ENCODE measurements at regions not wholly inside any gene's neighbourhood (a gene's known extent, or its start where the extent isn't known, plus 50 kb on each side); places are given as distances from the start of the nearest gene placed in this dataset.

DNA sequence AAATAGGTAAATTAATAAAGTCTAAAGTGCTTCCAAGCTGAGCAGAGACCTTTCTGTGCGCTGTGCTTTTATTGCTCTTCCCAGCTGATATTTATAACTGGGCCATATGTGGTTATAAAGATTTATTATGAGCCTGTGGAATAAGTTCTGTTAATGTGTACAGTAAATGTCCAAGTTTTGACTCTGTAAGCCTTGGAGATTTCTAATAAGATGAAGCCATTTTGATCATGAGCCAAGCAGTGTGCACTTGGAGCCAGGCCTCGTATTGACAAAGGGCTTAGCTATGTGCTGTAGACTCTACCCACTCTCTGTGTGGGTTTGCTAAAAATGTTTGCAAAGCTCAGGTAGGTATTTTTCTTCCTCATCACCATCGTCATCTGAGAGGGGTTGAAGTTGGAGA lies 361.1 kb downstream of the FOXA2 start:
- H3K36me3 ChIP-seq = no peaks in the 10 kb centered on the region
- H3K4me1 ChIP-seq = no peaks in the 10 kb centered on the region
- TF ChIP-seq POLR2AphosphoS5 (IDR thresholded peaks at IDR 0.05) (no peak), EP300 (IDR thresholded peaks at IDR 0.05) (no peak), POLR2A (IDR thresholded peaks at IDR 0.05) (no peak)
- TF ChIP-seq, protein P1, sequence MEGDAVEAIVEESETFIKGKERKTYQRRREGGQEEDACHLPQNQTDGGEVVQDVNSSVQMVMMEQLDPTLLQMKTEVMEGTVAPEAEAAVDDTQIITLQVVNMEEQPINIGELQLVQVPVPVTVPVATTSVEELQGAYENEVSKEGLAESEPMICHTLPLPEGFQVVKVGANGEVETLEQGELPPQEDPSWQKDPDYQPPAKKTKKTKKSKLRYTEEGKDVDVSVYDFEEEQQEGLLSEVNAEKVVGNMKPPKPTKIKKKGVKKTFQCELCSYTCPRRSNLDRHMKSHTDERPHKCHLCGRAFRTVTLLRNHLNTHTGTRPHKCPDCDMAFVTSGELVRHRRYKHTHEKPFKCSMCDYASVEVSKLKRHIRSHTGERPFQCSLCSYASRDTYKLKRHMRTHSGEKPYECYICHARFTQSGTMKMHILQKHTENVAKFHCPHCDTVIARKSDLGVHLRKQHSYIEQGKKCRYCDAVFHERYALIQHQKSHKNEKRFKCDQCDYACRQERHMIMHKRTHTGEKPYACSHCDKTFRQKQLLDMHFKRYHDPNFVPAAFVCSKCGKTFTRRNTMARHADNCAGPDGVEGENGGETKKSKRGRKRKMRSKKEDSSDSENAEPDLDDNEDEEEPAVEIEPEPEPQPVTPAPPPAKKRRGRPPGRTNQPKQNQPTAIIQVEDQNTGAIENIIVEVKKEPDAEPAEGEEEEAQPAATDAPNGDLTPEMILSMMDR (IDR thresholded peaks at IDR 0.05) = no peak
- H3K9me3 ChIP-seq = no peaks in the 10 kb centered on the region
- ATAC-seq = no peak
- H3K27ac ChIP-seq = no peak overlapping the region
- WGBS, 2 donors (ENCODE audit: low coverage in 1 of 2) = 28 to 32% methylated on average over 3 of the region's 3 CpGs
- no peaks in the 10 kb centered on the region for H3K27me3 ChIP-seq
- no peak overlapping the region for H3K4me3 ChIP-seq

DNA sequence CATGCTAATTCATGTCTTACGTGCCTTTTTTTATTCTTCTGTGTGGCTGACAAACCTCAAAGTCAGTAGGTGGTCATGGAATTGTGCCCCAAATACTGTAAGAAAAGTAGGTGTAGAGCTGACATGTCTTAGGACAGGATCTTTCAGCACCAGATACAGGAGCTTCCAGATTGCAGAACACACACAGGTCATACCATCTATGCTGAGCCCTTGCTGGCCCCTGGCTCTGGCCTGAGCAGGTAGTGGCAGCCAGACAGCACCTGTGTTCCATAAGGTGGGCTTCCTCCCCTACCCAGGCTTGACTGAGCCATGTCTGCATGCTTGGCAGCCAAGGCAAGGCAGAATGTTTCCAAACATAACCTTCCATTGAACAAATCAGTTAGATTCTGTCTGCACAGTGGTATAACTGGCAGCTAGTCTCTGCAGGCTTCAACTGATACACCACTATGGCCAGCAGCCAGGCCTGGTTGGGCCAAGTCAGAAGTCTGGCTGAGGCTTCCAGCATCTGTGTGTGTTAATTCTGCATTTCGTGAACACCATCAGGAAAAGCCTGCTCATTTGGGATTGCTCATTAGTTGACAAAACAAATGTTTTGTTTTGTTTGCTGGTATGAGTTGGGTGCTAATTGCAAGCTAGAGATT lies 366.5 kb downstream of the FOXA2 start:
- Histone ChIP-seq H3K27ac (no peak overlapping the region), H3K4me3 (no peak overlapping the region), H3K27me3 (peaks cover 30% of the 10 kb centered on the region), H3K36me3 (no peaks in the 10 kb centered on the region), H3K4me1 (no peaks in the 10 kb centered on the region), H3K9me3 (no peaks in the 10 kb centered on the region)
- TF ChIP-seq EP300 (IDR thresholded peaks at IDR 0.05) (no peak), POLR2A (IDR thresholded peaks at IDR 0.05) (no peak), POLR2AphosphoS5 (IDR thresholded peaks at IDR 0.05) (no peak)
- TF ChIP-seq, protein P1 (IDR thresholded peaks at IDR 0.05) = no peak
- ATAC-seq = no peak
- WGBS, 2 donors (ENCODE audit: low coverage in 1 of 2) = 44 to 56% methylated on average over 1 to 2 of the region's 2 CpGs

DNA sequence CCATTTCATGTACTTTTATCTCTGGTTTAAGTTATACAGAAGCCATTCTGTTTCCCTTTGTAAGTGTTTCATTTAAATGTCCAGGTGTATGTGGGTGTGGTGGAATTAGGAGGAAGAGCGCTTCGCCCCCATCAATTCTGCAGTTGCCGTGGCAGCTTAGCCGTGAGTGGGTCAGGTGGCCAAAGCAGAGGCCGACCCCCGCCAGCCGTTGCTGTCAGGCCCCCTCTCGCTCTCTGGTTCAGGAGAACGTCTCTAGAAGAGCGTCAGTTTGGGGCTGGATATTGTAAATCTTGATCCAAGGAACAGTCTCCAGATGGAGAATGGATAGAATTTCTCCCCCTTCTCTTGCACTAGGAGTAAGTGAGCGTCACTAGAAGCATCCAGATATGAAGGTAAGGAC lies 367.4 kb downstream of the FOXA2 start:
- H3K4me3 ChIP-seq = no peak overlapping the region
- H3K36me3 ChIP-seq = no peaks in the 10 kb centered on the region
- H3K27me3 ChIP-seq = peaks cover 30% of the 10 kb centered on the region
- H3K9me3 ChIP-seq = no peaks in the 10 kb centered on the region
- WGBS, 2 donors (ENCODE audit: low coverage in 1 of 2) = 10 to 67% methylated on average over 1 to 4 of the region's 11 CpGs
- no peaks in the 10 kb centered on the region for H3K4me1 ChIP-seq
- no peak for ATAC-seq
- H3K27ac ChIP-seq = no peak overlapping the region
- TF ChIP-seq POLR2A (IDR thresholded peaks at IDR 0.05) = no peak
- TF ChIP-seq EP300 (IDR thresholded peaks at IDR 0.05) = no peak
- no peak for TF ChIP-seq POLR2AphosphoS5 (IDR thresholded peaks at IDR 0.05)
- TF ChIP-seq, protein P1 (IDR thresholded peaks at IDR 0.05) = no peak

DNA sequence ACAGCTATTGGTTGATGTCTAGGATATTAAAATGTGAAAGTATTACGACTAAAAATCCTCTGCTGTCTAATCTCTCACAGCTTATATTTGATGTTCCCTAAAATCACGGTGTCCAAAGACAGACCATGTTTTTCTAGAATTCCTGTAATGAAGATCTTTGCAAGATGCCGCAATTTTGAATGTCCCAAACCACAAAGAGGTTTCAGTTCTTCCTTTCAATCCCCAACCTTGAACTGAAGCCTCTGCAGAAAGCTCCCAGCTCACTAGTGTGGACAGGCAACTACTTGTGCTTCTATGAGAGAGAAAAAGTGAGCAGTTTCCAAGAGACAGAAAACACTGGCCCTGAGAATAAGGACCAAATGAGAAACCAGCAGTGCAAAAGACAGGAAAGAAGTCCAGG lies 370.1 kb downstream of the FOXA2 start:
- no peaks in the 10 kb centered on the region for H3K4me1 ChIP-seq
- TF ChIP-seq EP300 (IDR thresholded peaks at IDR 0.05) = no peak
- H3K27ac ChIP-seq = no peak overlapping the region
- no peak for ATAC-seq
- 80% methylated on average over 3 of the region's 3 CpGs for WGBS, 2 donors (ENCODE audit: low coverage in 1 of 2)
- H3K36me3 ChIP-seq = no peaks in the 10 kb centered on the region
- H3K27me3 ChIP-seq = peaks cover 36% of the 10 kb centered on the region
- no peak overlapping the region for H3K4me3 ChIP-seq
- H3K9me3 ChIP-seq = peaks cover 0 to 4% (median 0%) of the 10 kb centered on the region in 3 donors

DNA sequence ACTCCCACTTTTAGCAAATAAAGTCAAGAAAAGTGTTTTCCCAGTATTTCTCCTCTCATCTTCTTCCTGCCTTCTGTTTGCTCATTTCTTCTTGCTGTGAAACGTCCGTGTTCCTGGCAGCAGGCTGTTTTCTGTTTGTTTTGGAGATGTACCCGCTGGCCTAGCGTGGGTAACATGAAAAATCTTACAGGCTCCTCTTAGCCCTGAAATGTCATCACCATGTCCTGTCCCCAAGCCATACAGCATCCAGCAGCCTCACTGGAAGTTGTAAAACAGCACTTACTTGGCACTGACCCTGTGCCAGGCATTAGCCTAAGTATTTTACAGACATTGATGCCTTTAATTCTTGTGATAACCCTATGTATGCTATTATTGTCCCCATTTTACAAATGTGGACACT lies 371.1 kb downstream of the FOXA2 start:
- no peak overlapping the region for H3K4me3 ChIP-seq
- 66 to 71% methylated on average over 2 to 4 of the region's 4 CpGs for WGBS, 2 donors (ENCODE audit: low coverage in 1 of 2)
- TF ChIP-seq POLR2A (IDR thresholded peaks at IDR 0.05) = no peak
- no peak for TF ChIP-seq POLR2AphosphoS5 (IDR thresholded peaks at IDR 0.05)
- no peak for ATAC-seq
- H3K9me3 ChIP-seq = peaks cover 0 to 6% (median 0%) of the 10 kb centered on the region in 3 donors
- H3K27me3 ChIP-seq = peaks cover 36% of the 10 kb centered on the region
- H3K36me3 ChIP-seq = no peaks in the 10 kb centered on the region
- H3K27ac ChIP-seq = no peak overlapping the region
- no peaks in the 10 kb centered on the region for H3K4me1 ChIP-seq

DNA sequence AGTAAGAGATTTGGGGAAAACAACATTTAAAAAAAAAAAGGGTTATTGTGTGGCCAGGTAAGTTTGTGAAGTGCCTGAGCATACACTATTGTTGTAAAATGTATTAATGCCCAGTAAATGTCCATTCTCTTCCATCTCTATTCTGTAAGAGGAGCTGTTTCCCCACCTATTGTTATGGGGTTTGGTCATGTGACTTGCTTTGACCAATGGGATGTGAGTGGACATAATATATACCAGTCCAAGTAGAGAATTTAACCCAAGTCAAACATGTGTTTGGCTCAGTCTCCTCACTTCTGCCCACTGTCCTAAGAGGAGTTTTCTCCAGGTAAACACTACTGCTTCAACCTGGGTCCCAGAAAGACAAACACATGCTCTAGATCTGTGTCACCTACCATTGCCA lies 377.1 kb downstream of the FOXA2 start:
- ATAC-seq = no peak
- TF ChIP-seq, protein P1 (IDR thresholded peaks at IDR 0.05) = no peak
- TF ChIP-seq POLR2AphosphoS5 (IDR thresholded peaks at IDR 0.05) = no peak
- no peak for TF ChIP-seq POLR2A (IDR thresholded peaks at IDR 0.05)
- no peak for TF ChIP-seq EP300 (IDR thresholded peaks at IDR 0.05)
- H3K4me3 ChIP-seq = no peak overlapping the region
- H3K9me3 ChIP-seq = peaks cover 0 to 15% (median 0%) of the 10 kb centered on the region in 3 donors
- H3K36me3 ChIP-seq = no peaks in the 10 kb centered on the region
- no peak overlapping the region for H3K27ac ChIP-seq
- H3K4me1 ChIP-seq = no peaks in the 10 kb centered on the region
- H3K27me3 ChIP-seq = peaks cover 5% of the 10 kb centered on the region
